Natural killer cell (primary cell): ENCODE measurements at regions not wholly inside any gene's neighbourhood (a gene's known extent, or its start where the extent isn't known, plus 50 kb on each side); places are given as distances from the start of the nearest gene placed in this dataset.

Experiments
- ATAC-seq, 3 donors: fragments of 150-1000 bp in 2 of 3; fragments of 200-7000 bp in 1 of 3; cut with Tn5 transposase; 1 replicate in 1 of 3; 2 replicates in 2 of 3; pipeline ENCODE4 v1.10.0; 2021; ENCODE audit warnings: mild to moderate bottlenecking in 2 of 3, moderate library complexity in 2 of 3
- DNase-seq, 2 donors: peaks; one replicate each; pipeline versions ENCODE4 v3.0.0 to v3.0.0-alpha.2; 2013 to 2021; ENCODE audit warnings: mixed read lengths in 1 of 2
- H3K27ac ChIP-seq: one replicate; pipeline ENCODE4 v1.5.1; 2013; ENCODE audit warnings: mild to moderate bottlenecking, low read length
- H3K27me3 ChIP-seq: one replicate; pipeline ENCODE4 v1.6.1; 2013; ENCODE audit warnings: low read length; ENCODE audit not compliant: control insufficient read depth, insufficient read depth
- H3K36me3 ChIP-seq: one replicate; pipeline ENCODE4 v1.6.1; 2013; ENCODE audit warnings: low read length; ENCODE audit not compliant: control insufficient read depth, insufficient read depth
- H3K4me1 ChIP-seq: one replicate; pipeline ENCODE4 v1.6.1; 2013; ENCODE audit warnings: low read length; ENCODE audit not compliant: control insufficient read depth, insufficient read depth
- H3K4me3 ChIP-seq: one replicate; pipeline ENCODE4 v1.5.1; 2013; ENCODE audit warnings: low read length
- H3K9me3 ChIP-seq: one replicate; pipeline ENCODE4 v1.6.1; 2013; ENCODE audit warnings: low read length; ENCODE audit not compliant: control insufficient read depth, insufficient read depth
- H3K27ac Mint-ChIP-seq, 2 donors: one replicate each; pipeline ENCODE4 v1.8.0; 2022; ENCODE audit warnings: mild to moderate bottlenecking in 2 of 2, mixed read lengths in 2 of 2, moderate library complexity in 1 of 2
- H3K27me3 Mint-ChIP-seq, 2 donors: one replicate each; pipeline ENCODE4 v1.8.0; 2022; ENCODE audit warnings: low read depth in 2 of 2, mixed read lengths in 2 of 2
- H3K36me3 Mint-ChIP-seq: one replicate; pipeline ENCODE4 v1.8.0; 2022; ENCODE audit warnings: mixed read lengths
- H3K4me1 Mint-ChIP-seq, 2 donors: one replicate each; pipeline ENCODE4 v1.8.0; 2022; ENCODE audit warnings: mixed read lengths in 2 of 2
- H3K4me3 Mint-ChIP-seq: one replicate; pipeline ENCODE4 v1.8.0; 2022; ENCODE audit warnings: mild to moderate bottlenecking, moderate library complexity, mixed read lengths
- H3K9me3 Mint-ChIP-seq, 2 donors: one replicate each; pipeline ENCODE4 v1.8.0; 2022; ENCODE audit warnings: mixed read lengths in 2 of 2
- WGBS: methylation state at CpG from one replicate; pipeline ENCODE4 v1.1.7; 2013; ENCODE audit warnings: missing lambda C conversion rate; ENCODE audit not compliant: insufficient coverage; 5-methylcytosine and 5-hydroxymethylcytosine counted together
- intact Hi-C: fragments of 100-400 bp; cut with micrococcal nuclease; formaldehyde crosslinking; loops from one replicate; pipeline ENCODE4 v1.14.2; 2022
- TF ChIP-seq, protein P1 (sequence below): fragments of 200-600 bp; IDR thresholded peaks from one replicate; pipeline ENCODE4 v1.8.0; 2022; ENCODE audit warnings: antibody characterized with exemption

- Mint-ChIP-seq H3K4me3 (no peak overlapping the region), H3K4me1 (no peaks in the 10 kb centered on the region), H3K27me3 (peaks cover 2 to 14% of the 10 kb centered on the region in 2 donors), H3K9me3 (no peaks in the 10 kb centered on the region), H3K36me3 (no peaks in the 10 kb centered on the region), H3K27ac (no peak overlapping the region)
- H3K27me3 ChIP-seq, result no peaks in the 10 kb centered on the region
- no peak overlapping the region for H3K27ac ChIP-seq
- DNase-seq (no peak), ATAC-seq (no peak)
- intact Hi-C loops, result no loop called here
- no peak overlapping the region for H3K4me3 ChIP-seq
- H3K36me3 ChIP-seq, result no peaks in the 10 kb centered on the region
- no peaks in the 10 kb centered on the region for H3K9me3 ChIP-seq
- H3K4me1 ChIP-seq, result no peaks in the 10 kb centered on the region
- TF ChIP-seq, protein P1, sequence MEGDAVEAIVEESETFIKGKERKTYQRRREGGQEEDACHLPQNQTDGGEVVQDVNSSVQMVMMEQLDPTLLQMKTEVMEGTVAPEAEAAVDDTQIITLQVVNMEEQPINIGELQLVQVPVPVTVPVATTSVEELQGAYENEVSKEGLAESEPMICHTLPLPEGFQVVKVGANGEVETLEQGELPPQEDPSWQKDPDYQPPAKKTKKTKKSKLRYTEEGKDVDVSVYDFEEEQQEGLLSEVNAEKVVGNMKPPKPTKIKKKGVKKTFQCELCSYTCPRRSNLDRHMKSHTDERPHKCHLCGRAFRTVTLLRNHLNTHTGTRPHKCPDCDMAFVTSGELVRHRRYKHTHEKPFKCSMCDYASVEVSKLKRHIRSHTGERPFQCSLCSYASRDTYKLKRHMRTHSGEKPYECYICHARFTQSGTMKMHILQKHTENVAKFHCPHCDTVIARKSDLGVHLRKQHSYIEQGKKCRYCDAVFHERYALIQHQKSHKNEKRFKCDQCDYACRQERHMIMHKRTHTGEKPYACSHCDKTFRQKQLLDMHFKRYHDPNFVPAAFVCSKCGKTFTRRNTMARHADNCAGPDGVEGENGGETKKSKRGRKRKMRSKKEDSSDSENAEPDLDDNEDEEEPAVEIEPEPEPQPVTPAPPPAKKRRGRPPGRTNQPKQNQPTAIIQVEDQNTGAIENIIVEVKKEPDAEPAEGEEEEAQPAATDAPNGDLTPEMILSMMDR, result no peak
Measured at GRCh38 chr5:82591021-82591515, 312.9 kb upstream of the RPS23 start.

DNA sequence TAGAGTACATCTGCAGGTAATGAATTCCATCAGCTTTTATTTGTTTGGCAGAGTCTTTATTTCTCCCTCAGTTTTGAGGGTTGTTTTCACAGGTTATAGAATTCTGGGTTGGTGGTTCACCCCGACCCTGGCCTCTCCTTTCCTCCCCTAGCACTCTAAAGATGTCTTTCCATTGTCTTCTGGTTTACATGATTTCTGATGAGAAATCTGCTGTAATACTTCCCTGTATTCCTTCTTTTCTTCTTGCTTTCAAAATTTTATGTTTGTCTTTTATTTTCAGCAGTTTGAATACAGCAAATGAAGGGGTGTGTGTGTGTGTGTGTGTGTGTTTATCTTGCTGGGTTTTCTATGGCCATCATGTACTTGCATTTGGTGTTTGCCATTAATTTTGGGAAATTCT is 312.0 kb upstream of the RPS23 start:
- no peak overlapping the region for H3K27ac Mint-ChIP-seq
- WGBS, result 67% methylated on average over 1 of the region's 1 CpG

GRCh38 chr5:82586661-82587310 is 308.6 kb upstream of the RPS23 start:
- Mint-ChIP-seq H3K4me3 (no peak overlapping the region), H3K27me3 (peaks cover 0 to 7% of the 10 kb centered on the region in 2 donors), H3K27ac (no peak overlapping the region), H3K36me3 (peaks cover 6% of the 10 kb centered on the region), H3K4me1 (no peaks in the 10 kb centered on the region), H3K9me3 (peaks cover 5 to 6% of the 10 kb centered on the region in 2 donors)
- TF ChIP-seq, protein P1, result no peak
- H3K4me3 ChIP-seq, result no peak overlapping the region
- WGBS, result 89% methylated on average over 2 of the region's 3 CpGs
- no peak for DNase-seq
- no peaks in the 10 kb centered on the region for H3K9me3 ChIP-seq
- ATAC-seq, result no peak
- H3K36me3 ChIP-seq, result no peaks in the 10 kb centered on the region
- no peak overlapping the region for H3K27ac ChIP-seq
- H3K4me1 ChIP-seq, result no peaks in the 10 kb centered on the region
- intact Hi-C loops, result no loop called here
- H3K27me3 ChIP-seq, result no peaks in the 10 kb centered on the region

More for the DNA sequence above, 312.0 kb upstream of the RPS23 start:
- H3K36me3 ChIP-seq, result no peaks in the 10 kb centered on the region
- peaks cover 0 to 14% of the 10 kb centered on the region in 2 donors for H3K27me3 Mint-ChIP-seq
- H3K4me3 Mint-ChIP-seq, result no peak overlapping the region
- H3K9me3 ChIP-seq, result no peaks in the 10 kb centered on the region
- H3K4me1 ChIP-seq, result no peaks in the 10 kb centered on the region
- no peaks in the 10 kb centered on the region for H3K4me1 Mint-ChIP-seq
- no peaks in the 10 kb centered on the region for H3K36me3 Mint-ChIP-seq
- no peak for ATAC-seq
- no peak overlapping the region for H3K4me3 ChIP-seq
- TF ChIP-seq, protein P1, result no peak
- intact Hi-C loops, result no loop called here
- no peak for DNase-seq
- H3K27me3 ChIP-seq, result no peaks in the 10 kb centered on the region
- H3K9me3 Mint-ChIP-seq, result no peaks in the 10 kb centered on the region
- no peak overlapping the region for H3K27ac ChIP-seq

GRCh38 chr5:82586181-82586580 is 308.0 kb upstream of the RPS23 start:
- WGBS, result 68% methylated on average over 2 of the region's 2 CpGs

More at GRCh38 chr5:82586181-82586580, 308.0 kb upstream of the RPS23 start:
- no peaks in the 10 kb centered on the region for H3K9me3 ChIP-seq
- Mint-ChIP-seq H3K4me1 (no peaks in the 10 kb centered on the region), H3K36me3 (peaks cover 6% of the 10 kb centered on the region), H3K27ac (no peak overlapping the region), H3K4me3 (no peak overlapping the region), H3K27me3 (peaks cover 0 to under 1% of the 10 kb centered on the region in 2 donors), H3K9me3 (peaks cover 5 to 6% of the 10 kb centered on the region in 2 donors)
- DNase-seq (no peak), ATAC-seq (no peak)
- no peak overlapping the region for H3K4me3 ChIP-seq
- TF ChIP-seq, protein P1, result no peak
- no peaks in the 10 kb centered on the region for H3K4me1 ChIP-seq
- no peak overlapping the region for H3K27ac ChIP-seq
- H3K27me3 ChIP-seq, result no peaks in the 10 kb centered on the region
- no peaks in the 10 kb centered on the region for H3K36me3 ChIP-seq
- intact Hi-C loops, result no loop called here
